ENCODE measurements at regions not wholly inside any gene's neighbourhood (a gene's known extent, or its start where the extent isn't known, plus 50 kb on each side); places are given as distances from the start of the nearest gene placed in this dataset.

DNA sequence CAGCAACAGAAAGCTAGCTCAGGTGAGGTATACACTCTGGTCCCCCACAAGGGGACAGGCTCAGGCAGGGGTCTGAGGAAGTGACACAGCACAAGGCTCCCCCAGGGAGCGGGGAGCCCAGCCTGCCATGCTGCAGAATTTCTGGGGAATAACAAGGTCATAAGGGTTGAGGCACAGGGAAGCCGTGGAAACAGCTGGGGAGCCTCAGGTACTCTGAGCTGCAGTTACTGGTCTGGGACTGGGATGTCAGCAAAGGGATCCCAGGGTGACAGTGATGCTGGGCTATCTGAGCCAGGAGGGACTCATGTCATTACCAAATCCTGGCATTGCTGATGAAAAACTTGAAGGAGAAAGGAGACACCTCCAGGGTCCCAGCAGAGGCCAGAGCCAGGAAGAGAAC is 64.4 kb upstream of the NANOS1 start:
- 98 to 100% methylated on average over 2 of the region's 2 CpGs for WGBS, 2 donors
- intact Hi-C loops (cut with DNase I; ENCODE audit: low total_unique reads) = no loop called here

DNA sequence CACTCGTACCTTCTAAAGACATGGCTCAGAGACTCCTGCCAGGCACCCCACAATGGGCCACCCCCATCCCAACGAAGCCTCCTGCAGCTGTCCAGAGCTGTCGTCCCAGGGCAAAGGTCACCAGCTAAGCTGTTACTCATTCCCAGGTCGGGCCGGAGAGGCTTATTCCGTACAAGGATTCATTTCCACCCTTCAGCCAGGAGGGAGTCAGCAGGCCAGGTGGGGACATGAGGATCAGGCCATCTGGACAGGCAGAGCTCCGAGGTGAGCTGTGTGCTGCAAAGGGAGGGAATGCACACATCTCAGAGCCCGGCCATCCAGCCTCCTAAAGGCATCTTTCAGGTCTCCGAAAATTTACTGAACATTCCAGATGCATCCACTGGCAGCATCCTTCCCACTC is 63.9 kb upstream of the NANOS1 start:
- no peaks in the 10 kb centered on the region for H3K27me3 ChIP-seq
- no peak overlapping the region for H3K4me3 ChIP-seq
- intact Hi-C loops (cut with DNase I; ENCODE audit: low total_unique reads) = no loop called here
- DNase-seq = no peak
- WGBS, 2 donors = 57 to 69% methylated on average over 8 to 9 of the region's 9 CpGs
- H3K27ac ChIP-seq = peak overlapping the region in 1 of 2 donors; percentile 45
- H3K4me1 ChIP-seq = peaks cover 13% of the 10 kb centered on the region
- no peak for TF ChIP-seq POLR2A (IDR thresholded peaks at IDR 0.05)
- TF ChIP-seq, protein P1, sequence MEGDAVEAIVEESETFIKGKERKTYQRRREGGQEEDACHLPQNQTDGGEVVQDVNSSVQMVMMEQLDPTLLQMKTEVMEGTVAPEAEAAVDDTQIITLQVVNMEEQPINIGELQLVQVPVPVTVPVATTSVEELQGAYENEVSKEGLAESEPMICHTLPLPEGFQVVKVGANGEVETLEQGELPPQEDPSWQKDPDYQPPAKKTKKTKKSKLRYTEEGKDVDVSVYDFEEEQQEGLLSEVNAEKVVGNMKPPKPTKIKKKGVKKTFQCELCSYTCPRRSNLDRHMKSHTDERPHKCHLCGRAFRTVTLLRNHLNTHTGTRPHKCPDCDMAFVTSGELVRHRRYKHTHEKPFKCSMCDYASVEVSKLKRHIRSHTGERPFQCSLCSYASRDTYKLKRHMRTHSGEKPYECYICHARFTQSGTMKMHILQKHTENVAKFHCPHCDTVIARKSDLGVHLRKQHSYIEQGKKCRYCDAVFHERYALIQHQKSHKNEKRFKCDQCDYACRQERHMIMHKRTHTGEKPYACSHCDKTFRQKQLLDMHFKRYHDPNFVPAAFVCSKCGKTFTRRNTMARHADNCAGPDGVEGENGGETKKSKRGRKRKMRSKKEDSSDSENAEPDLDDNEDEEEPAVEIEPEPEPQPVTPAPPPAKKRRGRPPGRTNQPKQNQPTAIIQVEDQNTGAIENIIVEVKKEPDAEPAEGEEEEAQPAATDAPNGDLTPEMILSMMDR (IDR thresholded peaks at IDR 0.05) = no peak
- H3K36me3 ChIP-seq (ENCODE audit: low read depth, missing control alignments) = no peaks in the 10 kb centered on the region
- no peaks in the 10 kb centered on the region for H3K9me3 ChIP-seq

More for the DNA sequence above, 64.4 kb upstream of the NANOS1 start:
- no peak overlapping the region for H3K4me3 ChIP-seq
- H3K27me3 ChIP-seq = no peaks in the 10 kb centered on the region
- no peak for TF ChIP-seq POLR2A (IDR thresholded peaks at IDR 0.05)
- TF ChIP-seq, protein P1 (IDR thresholded peaks at IDR 0.05) = no peak
- H3K27ac ChIP-seq = no peak overlapping the region
- no peaks in the 10 kb centered on the region for H3K9me3 ChIP-seq
- peaks cover 18% of the 10 kb centered on the region for H3K4me1 ChIP-seq
- DNase-seq = no peak
- H3K36me3 ChIP-seq (ENCODE audit: low read depth, missing control alignments) = no peaks in the 10 kb centered on the region

DNA sequence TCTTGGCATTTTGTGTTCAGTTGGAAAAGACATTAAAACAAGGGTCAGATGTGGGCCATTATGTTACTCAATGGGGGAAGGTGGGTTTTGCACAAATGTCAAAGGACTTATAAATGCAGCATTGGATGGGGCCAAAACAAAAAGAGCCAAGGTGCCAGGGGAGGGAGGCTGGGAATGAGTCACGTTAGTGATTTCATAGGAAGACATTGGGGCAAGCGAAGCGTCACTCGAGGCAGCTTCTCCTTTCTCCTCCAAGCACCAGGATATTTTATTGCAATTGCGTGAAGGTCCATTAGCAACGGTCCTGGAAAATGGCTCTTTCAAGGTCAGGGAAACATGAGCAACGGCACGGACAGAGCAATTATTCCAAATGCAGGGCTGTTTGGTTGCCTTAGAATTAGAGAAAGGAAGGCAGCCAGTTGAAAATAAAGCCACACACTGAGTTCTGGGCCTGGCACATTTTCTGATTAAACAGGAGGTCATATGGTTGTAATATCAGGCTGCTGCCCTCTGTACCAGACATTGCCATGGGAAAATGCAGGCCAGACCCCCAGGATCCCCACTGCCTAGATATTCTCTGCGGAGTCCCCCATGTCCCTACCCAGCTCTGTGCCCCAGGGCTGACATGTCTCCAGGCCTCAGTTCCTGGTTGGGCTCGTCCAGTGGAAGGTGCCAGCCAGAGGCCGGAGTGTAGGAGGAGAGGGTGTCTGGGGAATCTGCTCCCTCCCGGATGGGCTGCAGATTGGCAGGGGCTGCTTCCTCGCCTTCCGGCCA is 63.3 kb upstream of the NANOS1 start:
- 58 to 69% methylated on average over 10 to 14 of the region's 14 CpGs for WGBS, 2 donors
- Histone ChIP-seq H3K36me3 (ENCODE audit: low read depth, missing control alignments) (no peaks in the 10 kb centered on the region), H3K4me3 (no peak overlapping the region), H3K9me3 (no peaks in the 10 kb centered on the region), H3K27ac (peak overlapping the region in 1 of 2 donors; percentile 45), H3K4me1 (peaks cover 13% of the 10 kb centered on the region), H3K27me3 (no peaks in the 10 kb centered on the region)
- no peak for TF ChIP-seq POLR2A (IDR thresholded peaks at IDR 0.05)
- TF ChIP-seq, protein P1 (IDR thresholded peaks at IDR 0.05) = no peak
- intact Hi-C loops (cut with DNase I; ENCODE audit: low total_unique reads) = no loop called here
- DNase-seq = peak; percentile 32

DNA sequence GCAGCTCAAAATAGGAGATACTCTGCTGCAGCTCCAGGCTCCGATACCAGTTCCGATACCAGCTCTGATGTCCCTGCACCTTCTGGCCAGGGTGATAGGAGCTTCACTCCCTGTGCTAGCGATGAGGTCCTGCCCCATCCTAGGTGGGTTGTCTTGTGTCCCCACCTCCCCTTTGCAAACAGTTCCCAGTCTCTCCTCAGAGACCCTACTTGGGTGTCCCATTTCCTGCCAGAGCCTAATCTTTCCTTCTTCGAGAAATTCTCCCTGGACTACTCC is 62.7 kb upstream of the NANOS1 start:
- Histone ChIP-seq H3K27me3 (no peaks in the 10 kb centered on the region), H3K27ac (peak overlapping the region in 1 of 2 donors; percentile 45), H3K4me1 (peaks cover 13% of the 10 kb centered on the region), H3K9me3 (no peaks in the 10 kb centered on the region), H3K36me3 (ENCODE audit: low read depth, missing control alignments) (no peaks in the 10 kb centered on the region), H3K4me3 (no peak overlapping the region)
- WGBS, 2 donors = 62 to 79% methylated on average over 4 of the region's 4 CpGs
- no peak for TF ChIP-seq POLR2A (IDR thresholded peaks at IDR 0.05)
- TF ChIP-seq, protein P1 (IDR thresholded peaks at IDR 0.05) = no peak
- DNase-seq = no peak
- intact Hi-C loops (cut with DNase I; ENCODE audit: low total_unique reads) = no loop called here

DNA sequence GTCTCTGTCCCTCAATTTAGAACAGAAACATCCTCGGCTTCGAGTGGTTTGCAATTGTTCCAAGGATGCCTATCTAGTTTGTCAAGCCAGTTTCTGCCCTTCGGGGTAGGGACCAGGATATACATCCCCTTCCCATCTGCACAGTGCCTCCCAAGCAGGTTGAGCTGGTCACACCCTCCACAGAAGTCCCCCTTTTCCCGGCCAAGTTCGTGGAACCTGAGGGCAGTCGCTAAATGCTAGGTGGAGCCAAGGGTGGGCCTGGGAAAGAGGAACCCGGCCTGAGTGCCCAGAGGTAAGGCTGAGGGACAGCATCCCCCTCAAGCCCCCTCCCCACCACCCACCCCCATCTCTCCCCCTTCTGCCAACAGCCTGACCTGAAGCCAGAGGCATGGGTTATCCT is 62.4 kb upstream of the NANOS1 start:
- TF ChIP-seq, protein P1 (IDR thresholded peaks at IDR 0.05) = no peak
- no peak for TF ChIP-seq POLR2A (IDR thresholded peaks at IDR 0.05)
- intact Hi-C loops (cut with DNase I; ENCODE audit: low total_unique reads) = no loop called here
- no peak overlapping the region for H3K27ac ChIP-seq
- DNase-seq = no peak
- H3K27me3 ChIP-seq = no peaks in the 10 kb centered on the region
- WGBS, 2 donors = 58 to 88% methylated on average over 4 to 7 of the region's 7 CpGs
- H3K36me3 ChIP-seq (ENCODE audit: low read depth, missing control alignments) = no peaks in the 10 kb centered on the region
- no peaks in the 10 kb centered on the region for H3K9me3 ChIP-seq
- peaks cover 13% of the 10 kb centered on the region for H3K4me1 ChIP-seq
- H3K4me3 ChIP-seq = no peak overlapping the region

Measured in testis (tissue), 2 donors.